DMS153 treated with DMSO at 0.1 percent for 48 hours (cell line): ENCODE measurements at regions not wholly inside any gene's neighbourhood (a gene's known extent, or its start where the extent isn't known, plus 50 kb on each side); places are given as distances from the start of the nearest gene placed in this dataset.
A peak's percentile ranks its signal among the peaks of the same experiment; 100 is the strongest.

Experiments used
- DNase-seq: peaks from one replicate; lab custom pipeline; 2025; ENCODE audit not compliant: unreplicated experiment; lab: John Stamatoyannopoulos, UW

- DNase-seq: no peak
These were observed 372.2 kb downstream of the MTX2 start for GRCh38 chr2:176641436-176641835.

DNA sequence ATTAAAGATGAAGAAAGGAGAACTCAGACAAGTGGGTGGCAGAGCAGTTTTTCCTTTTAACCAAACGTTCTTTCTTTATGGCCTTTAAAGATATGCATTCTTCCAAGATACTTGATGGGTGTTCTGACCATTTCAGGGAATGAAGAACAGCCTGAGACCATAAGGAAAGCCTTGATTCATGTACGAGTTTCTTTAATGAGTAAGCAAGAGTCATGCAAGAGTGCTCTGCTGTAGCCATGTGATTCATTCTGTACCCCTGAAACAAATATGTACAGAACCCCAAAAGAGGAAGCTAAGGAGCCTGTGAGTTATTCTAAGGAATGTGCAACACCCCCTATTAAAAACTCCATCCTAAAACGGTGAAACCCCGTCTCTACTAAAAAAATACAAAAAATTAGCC lies 372.8 kb downstream of the MTX2 start:
- DNase-seq: no peak

DNA sequence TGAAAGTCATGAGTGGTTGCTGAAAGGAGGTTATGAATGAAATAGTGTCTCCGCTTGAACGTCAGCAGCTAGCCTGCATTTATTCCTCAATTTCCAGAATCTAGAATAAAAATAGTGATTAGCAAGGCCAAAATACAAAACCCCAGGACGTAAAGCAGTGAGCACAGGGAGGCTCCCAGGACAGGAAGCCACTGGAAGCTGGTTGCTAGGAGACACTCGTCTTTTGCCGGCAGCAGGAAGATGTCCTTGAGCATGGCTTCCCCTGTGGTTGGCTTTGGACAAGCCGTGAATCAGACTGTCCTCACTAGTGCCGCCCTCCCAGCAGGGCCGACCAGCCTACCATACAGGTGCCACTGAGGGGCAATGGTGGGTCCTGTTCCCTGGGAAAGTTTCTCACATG lies 374.4 kb downstream of the MTX2 start:
- DNase-seq: peak; percentile 84

GRCh38 chr2:176645494-176645893 lies 376.3 kb downstream of the MTX2 start:
- no peak for DNase-seq

DNA sequence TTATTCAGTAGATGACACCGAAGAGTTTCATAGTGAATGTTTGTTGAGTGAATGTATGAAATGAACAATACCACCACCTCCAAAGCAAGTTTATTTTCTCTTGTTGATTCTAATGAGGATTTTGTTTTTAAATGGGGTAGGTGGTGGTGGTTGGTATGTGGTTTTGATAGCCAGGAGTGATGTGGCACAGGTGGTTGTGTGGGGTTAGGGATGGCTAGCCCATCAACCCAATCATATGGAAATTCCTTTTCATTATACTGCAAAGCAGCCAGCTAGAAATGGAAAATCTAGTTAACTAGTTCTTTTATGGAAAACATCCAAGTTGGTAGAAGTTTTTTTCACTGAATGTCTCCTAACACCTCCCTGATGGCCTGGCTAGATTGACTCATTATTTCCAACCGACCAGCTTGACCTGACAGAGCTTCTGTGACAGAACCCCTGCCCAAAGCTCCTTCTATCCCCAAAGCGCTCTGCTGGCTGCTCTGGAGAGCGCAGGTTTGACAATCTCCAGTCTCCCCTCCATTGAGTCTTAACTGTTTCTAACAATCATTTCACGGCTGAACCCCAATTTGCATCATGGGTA lies 376.9 kb downstream of the MTX2 start:
- no peak for DNase-seq

- peak; percentile 79 for DNase-seq
These were observed 378.3 kb downstream of the MTX2 start for GRCh38 chr2:176647325-176648165.

- DNase-seq: peak; percentile 76
These were observed 379.6 kb downstream of the MTX2 start for GRCh38 chr2:176648700-176649297.

- DNase-seq: peak; percentile 65
These were observed 381.0 kb downstream of the MTX2 start for GRCh38 chr2:176650104-176650837.

GRCh38 chr2:176650838-176651555 lies 381.8 kb downstream of the MTX2 start:
- peak; percentile 94 for DNase-seq

DNA sequence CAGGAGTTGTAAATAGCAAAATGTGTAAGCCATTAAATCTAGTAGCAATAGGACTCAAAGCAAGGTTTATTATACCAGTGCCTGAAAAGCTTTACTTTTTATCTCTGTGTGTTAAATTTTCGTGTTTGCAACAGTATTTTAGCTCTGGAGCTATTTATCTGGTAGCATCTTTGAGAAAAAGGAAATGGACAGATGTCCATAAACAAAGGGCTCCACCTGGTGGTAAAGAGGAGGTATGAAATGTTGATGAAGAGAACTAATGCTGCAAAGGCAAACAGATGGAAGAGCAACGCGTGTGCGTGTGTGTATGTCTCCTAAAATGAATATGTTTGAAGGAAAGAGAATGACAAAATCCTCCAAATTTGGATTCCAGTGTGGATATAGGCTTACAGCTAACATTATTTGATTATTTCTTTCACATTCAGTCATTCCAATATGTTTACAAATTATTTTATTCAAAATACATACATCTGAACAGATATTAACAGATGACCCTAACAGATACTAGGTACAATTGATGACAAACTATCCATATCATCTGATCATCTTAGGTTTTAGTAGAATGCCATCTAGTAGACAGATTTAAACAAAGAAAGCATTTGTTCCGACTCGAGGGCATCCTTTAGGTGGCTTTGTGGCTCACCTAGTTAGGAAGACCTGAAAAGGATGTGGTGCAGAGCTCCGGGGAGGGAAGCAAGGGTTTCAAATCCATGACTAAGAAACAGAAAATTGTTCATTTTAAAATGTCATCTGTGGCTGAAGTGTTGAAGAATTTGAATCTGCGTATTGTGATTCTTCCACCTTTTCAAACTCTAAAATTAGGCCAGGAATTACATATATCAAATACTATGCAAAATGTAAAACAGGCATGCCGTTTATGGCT lies 383.3 kb downstream of the MTX2 start:
- peak; percentile 95 for DNase-seq

DNA sequence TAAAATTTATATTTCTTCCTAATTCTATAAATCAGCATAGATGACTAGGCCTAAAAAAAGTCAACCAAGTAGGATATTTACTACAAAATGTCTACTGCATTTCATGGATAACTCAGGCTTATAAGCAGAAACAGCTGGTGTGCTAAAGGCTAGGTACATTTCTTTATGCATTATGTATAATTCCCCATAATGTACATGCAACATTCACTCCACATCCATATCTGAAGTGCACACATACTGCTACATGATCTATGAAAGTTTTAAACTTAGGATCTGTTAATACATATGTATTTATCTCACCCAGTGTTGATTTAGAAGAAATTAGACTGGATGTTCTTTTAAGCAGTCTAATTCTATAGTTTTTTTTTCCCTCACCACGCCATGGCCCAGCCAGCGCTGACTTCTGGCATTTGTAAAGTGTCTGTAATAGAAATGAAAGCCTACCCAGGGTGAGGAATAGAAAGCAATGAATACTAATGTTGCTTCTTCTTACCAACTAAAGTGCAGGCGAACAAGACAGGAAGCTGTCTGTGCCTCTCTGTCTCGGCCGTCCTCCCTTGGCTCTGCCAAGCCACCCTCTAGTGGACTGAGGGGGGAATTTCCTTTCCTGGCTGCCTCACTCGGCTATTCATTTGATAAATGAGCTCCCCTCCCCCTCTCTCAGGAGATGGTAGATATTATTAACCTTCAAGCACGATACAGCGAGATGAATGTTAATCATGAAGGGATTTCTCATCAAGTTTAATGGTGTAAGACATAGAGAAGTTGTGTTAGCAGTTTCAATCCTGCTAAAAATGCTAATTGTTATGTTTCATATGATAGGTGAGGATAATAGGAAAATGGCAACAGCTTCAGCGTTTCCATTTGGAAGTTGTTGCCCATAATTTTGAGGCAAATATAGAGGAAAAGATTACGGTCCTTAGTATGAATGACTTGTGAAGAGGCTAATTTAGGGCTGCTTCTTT lies 384.5 kb downstream of the MTX2 start:
- peak; percentile 90 for DNase-seq

GRCh38 chr2:176656038-176656775 lies 387.0 kb downstream of the MTX2 start:
- no peak for DNase-seq

- DNase-seq: no peak
These were observed 387.5 kb downstream of the MTX2 start for GRCh38 chr2:176656776-176657140.

GRCh38 chr2:176657393-176657792 lies 388.2 kb downstream of the MTX2 start:
- DNase-seq: no peak

GRCh38 chr2:176658708-176659107 lies 389.5 kb downstream of the MTX2 start:
- no peak for DNase-seq

DNA sequence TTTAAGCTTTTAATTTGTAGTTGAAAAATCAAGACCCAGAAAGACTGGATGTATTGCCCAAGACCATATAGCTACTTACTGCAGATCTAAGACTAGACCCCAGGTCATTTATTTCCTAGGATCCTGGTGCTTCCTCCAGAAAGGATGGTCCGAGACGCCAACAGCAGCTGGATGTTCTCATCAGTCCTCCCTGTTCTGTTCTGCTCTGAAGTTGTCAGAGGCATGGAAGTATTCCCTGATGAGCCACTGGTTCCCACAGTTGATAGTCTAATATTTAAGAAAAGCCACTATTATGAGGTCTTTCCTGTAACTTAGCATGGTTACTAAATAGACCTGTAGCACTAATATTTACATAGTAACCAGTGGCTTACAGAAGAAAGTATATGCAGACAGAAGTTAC lies 393.5 kb downstream of the MTX2 start:
- no peak for DNase-seq

- no peak for DNase-seq
These were observed 395.2 kb downstream of the MTX2 start for GRCh38 chr2:176664478-176664877.

GRCh38 chr2:176665086-176665485 lies 395.8 kb downstream of the MTX2 start:
- DNase-seq: no peak
